Limb (tissue), 2 donors: ENCODE measurements at regions not wholly inside any gene's neighbourhood (a gene's known extent, or its start where the extent isn't known, plus 50 kb on each side); places are given as distances from the start of the nearest gene placed in this dataset.
"Not testable (repeated sequence)": the region's sequence is repeated elsewhere in the genome, so short reads cannot be mapped to it uniquely, and the experiment has no call there.

Experiments used
- DNase-seq, 2 donors: peaks; one replicate each; pipeline ENCODE4 v3.0.0-alpha.2; 2016; ENCODE audit errors: extremely low spot score in 2 of 2

- DNase-seq = no peak
These were observed 224.1 kb downstream of the BUB3 start for GRCh38 chr10:123378302-123378701.

- no peak for DNase-seq
These were observed 225.0 kb downstream of the BUB3 start for GRCh38 chr10:123379156-123379555.

GRCh38 chr10:123380491-123381085 lies 226.4 kb downstream of the BUB3 start:
- no peak for DNase-seq

- DNase-seq = no peak
These were observed 227.0 kb downstream of the BUB3 start for GRCh38 chr10:123381224-123381623.

GRCh38 chr10:123382491-123382890 lies 228.3 kb downstream of the BUB3 start:
- DNase-seq = no peak

- DNase-seq = no peak
These were observed 231.4 kb downstream of the BUB3 start for GRCh38 chr10:123385508-123386080.

GRCh38 chr10:123389520-123389919 lies 235.3 kb downstream of the BUB3 start:
- no peak for DNase-seq

GRCh38 chr10:123390332-123390731 lies 236.1 kb downstream of the BUB3 start:
- no peak for DNase-seq

GRCh38 chr10:123390874-123391273 lies 236.7 kb downstream of the BUB3 start:
- DNase-seq = no peak

- DNase-seq = no peak
These were observed 237.2 kb downstream of the BUB3 start for GRCh38 chr10:123391275-123392028.

GRCh38 chr10:123392182-123392963 lies 238.2 kb downstream of the BUB3 start:
- DNase-seq = no peak

- no peak for DNase-seq
These were observed 239.0 kb downstream of the BUB3 start for GRCh38 chr10:123393170-123393569.

- no peak for DNase-seq
These were observed 240.2 kb downstream of the BUB3 start for GRCh38 chr10:123394382-123394781.

GRCh38 chr10:123395234-123395633 lies 241.0 kb downstream of the BUB3 start:
- DNase-seq = not testable (repeated sequence)

GRCh38 chr10:123395906-123396305 lies 241.7 kb downstream of the BUB3 start:
- no peak for DNase-seq

GRCh38 chr10:123398180-123398591 lies 244.0 kb downstream of the BUB3 start:
- DNase-seq = no peak

GRCh38 chr10:123398756-123399155 lies 244.6 kb downstream of the BUB3 start:
- DNase-seq = no peak

- DNase-seq = no peak
These were observed 245.2 kb downstream of the BUB3 start for GRCh38 chr10:123399276-123399839.

- no peak for DNase-seq
These were observed 247.8 kb downstream of the BUB3 start for GRCh38 chr10:123402021-123402420.

- DNase-seq = no peak
These were observed 248.5 kb downstream of the BUB3 start for GRCh38 chr10:123402656-123403055.

- no peak for DNase-seq
These were observed 250.2 kb downstream of the BUB3 start for GRCh38 chr10:123404357-123404756.

- DNase-seq = no peak
These were observed 254.5 kb downstream of the BUB3 start for GRCh38 chr10:123408660-123409059.
